ENCODE measurements at regions not wholly inside any gene's neighbourhood (a gene's known extent, or its start where the extent isn't known, plus 50 kb on each side); places are given as distances from the start of the nearest gene placed in this dataset.

DNA sequence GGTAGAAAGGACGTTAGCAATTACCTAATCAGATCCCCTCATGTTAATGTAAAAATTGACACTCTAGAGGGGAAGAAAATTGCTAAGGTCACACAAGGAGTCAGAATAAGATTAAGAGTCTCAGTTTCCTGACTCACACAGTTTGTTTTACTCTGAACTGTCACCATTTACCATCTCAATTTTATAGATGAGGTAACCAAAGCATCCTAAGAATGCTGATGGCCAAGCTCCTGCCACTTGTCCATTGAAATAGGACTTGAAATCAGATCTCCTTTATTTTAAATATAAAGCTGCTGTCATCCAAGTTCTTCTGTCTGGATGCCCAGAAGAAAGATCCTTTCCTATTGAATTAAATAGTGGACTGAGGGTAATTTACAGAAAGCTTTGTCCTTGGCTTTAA, 114.8 kb upstream of the VAMP7 start:
- no peak overlapping the region for H3K9ac ChIP-seq (ENCODE audit: insufficient read depth, low read depth, low read length)
- H3K9me3 ChIP-seq (ENCODE audit: low read length) = peaks cover 72% of the 10 kb centered on the region
- H3K4me1 ChIP-seq (ENCODE audit: insufficient read depth, low read length) = no peaks in the 10 kb centered on the region
- H3K4me3 ChIP-seq (replicated peaks in 1 of 3; ENCODE audit: insufficient read depth in 1 of 3, low read depth in 2 of 3, low read length in 3 of 3) = no peak overlapping the region
- BruUV-seq (replicated peaks) = no TSS peak
- no peak overlapping the region for H2AFZ ChIP-seq (ENCODE audit: low read length)
- intact Hi-C loops (cut with micrococcal nuclease; ENCODE audit: unreplicated experiment) (no loop called here), in situ Hi-C loops (cut with HindIII; ENCODE audit: extremely low pct_ligation_motif_present, low pct_unique_long_range_greater_than_20kb) (no loop called here)
- no peaks in the 10 kb centered on the region for H3K36me3 ChIP-seq (replicated peaks in 1 of 2; ENCODE audit: control insufficient read depth in 1 of 2, insufficient read depth in 2 of 2, low read length in 2 of 2)
- H4K20me1 ChIP-seq (ENCODE audit: insufficient read depth, low read length) = no peaks in the 10 kb centered on the region
- FAIRE-seq (no peak), ATAC-seq (no peak), DNase-seq (ENCODE audit: low spot score) (no peak)
- no peak overlapping the region for H3K27ac ChIP-seq (ENCODE audit: extremely low read length, insufficient read depth, low read length)
- H3K4me2 ChIP-seq (ENCODE audit: low read depth, low read length) = no peak overlapping the region
- CTCF ChIA-PET (ENCODE audit: low intra/inter-chr PET ratio, low total read pairs) = no interaction called here
- WGBS (ENCODE audit: low lambda C conversion rate) = 0% methylated on average over 1 of the region's 1 CpG
- H3K27me3 ChIP-seq (ENCODE audit: control insufficient read depth in 1 of 2, insufficient read depth in 2 of 2, low read length in 2 of 2) = 0 out of 5 replicates have a peak, but pooled peaks cover 0 to 1% of the 10 kb centered on the region in 2 experiments
- H3K79me2 ChIP-seq (ENCODE audit: insufficient read depth, low read length) = no peaks in the 10 kb centered on the region
- POLR2A ChIA-PET = no interaction called here
- TF ChIP-seq ZNF639 (CRISPR knock-in tag; conservative IDR thresholded peaks at IDR 0.05) = no peak
- no peak for TF ChIP-seq ZBTB7B (CRISPR knock-in tag; IDR thresholded peaks at IDR 0.05)
- TF ChIP-seq CBFB (CRISPR knock-in tag; IDR thresholded peaks at IDR 0.05) = no peak
- TF ChIP-seq ZNF430 (CRISPR knock-in tag; IDR thresholded peaks at IDR 0.05) = no peak
- TF ChIP-seq ATF7-NPFF (CRISPR knock-in tag; IDR thresholded peaks at IDR 0.05; ENCODE audit: low read depth) = no peak
- TF ChIP-seq NFYC (CRISPR knock-in tag; IDR thresholded peaks at IDR 0.05) = no peak
- TF ChIP-seq HDAC6 (IDR thresholded peaks at IDR 0.05; ENCODE audit: low read depth, low read length) = no peak
- TF ChIP-seq, protein P1, sequence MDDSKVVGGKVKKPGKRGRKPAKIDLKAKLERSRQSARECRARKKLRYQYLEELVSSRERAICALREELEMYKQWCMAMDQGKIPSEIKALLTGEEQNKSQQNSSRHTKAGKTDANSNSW (CRISPR knock-in tag; IDR thresholded peaks at IDR 0.05; ENCODE audit: borderline replicate concordance) = no peak
- no peak for TF ChIP-seq ZFP1 (CRISPR knock-in tag; IDR thresholded peaks at IDR 0.05)
- TF ChIP-seq SP1 (IDR thresholded peaks at IDR 0.05) = no peak
- TF ChIP-seq SP1 (CRISPR knock-in tag; IDR thresholded peaks at IDR 0.05) = no peak
- TF ChIP-seq ZNF530 (CRISPR knock-in tag; IDR thresholded peaks at IDR 0.05; ENCODE audit: low read depth) = no peak
- TF ChIP-seq AHDC1 (CRISPR knock-in tag; IDR thresholded peaks at IDR 0.05; ENCODE audit: borderline replicate concordance) = no peak
- TF ChIP-seq XBP1 (CRISPR knock-in tag; IDR thresholded peaks at IDR 0.05) = no peak
- no peak for TF ChIP-seq RFXANK (CRISPR knock-in tag; IDR thresholded peaks at IDR 0.05)
- no peak for TF ChIP-seq THAP11 (CRISPR knock-in tag; IDR thresholded peaks at IDR 0.05)
- TF ChIP-seq, protein P2, sequence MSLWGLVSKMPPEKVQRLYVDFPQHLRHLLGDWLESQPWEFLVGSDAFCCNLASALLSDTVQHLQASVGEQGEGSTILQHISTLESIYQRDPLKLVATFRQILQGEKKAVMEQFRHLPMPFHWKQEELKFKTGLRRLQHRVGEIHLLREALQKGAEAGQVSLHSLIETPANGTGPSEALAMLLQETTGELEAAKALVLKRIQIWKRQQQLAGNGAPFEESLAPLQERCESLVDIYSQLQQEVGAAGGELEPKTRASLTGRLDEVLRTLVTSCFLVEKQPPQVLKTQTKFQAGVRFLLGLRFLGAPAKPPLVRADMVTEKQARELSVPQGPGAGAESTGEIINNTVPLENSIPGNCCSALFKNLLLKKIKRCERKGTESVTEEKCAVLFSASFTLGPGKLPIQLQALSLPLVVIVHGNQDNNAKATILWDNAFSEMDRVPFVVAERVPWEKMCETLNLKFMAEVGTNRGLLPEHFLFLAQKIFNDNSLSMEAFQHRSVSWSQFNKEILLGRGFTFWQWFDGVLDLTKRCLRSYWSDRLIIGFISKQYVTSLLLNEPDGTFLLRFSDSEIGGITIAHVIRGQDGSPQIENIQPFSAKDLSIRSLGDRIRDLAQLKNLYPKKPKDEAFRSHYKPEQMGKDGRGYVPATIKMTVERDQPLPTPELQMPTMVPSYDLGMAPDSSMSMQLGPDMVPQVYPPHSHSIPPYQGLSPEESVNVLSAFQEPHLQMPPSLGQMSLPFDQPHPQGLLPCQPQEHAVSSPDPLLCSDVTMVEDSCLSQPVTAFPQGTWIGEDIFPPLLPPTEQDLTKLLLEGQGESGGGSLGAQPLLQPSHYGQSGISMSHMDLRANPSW (CRISPR knock-in tag; IDR thresholded peaks at IDR 0.05; ENCODE audit: borderline replicate concordance) = no peak
